ENCODE measurements at regions not wholly inside any gene's neighbourhood (a gene's known extent, or its start where the extent isn't known, plus 50 kb on each side); places are given as distances from the start of the nearest gene placed in this dataset.

DNA sequence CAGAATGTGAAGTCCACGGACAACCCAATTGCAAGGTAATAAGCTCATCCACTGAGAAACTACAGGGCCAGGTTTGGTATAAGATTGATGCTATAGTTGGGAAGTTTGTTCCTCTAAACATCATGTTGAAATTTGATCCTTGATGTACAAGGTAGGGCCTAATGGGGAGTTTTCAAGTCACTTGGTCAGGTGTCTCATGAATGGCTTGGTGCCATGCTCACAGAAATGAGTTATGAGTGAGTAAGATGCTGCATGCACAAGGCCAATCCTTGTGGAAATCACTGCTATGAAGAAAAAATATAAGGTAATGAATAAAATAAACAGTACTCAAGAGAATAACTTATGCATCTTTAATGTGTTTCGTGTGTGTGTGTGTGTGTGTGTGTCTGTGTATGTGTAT is 1891.2 kb downstream of the NCAM2 start:
- POLR2A ChIA-PET, result no interaction called here
- TF ChIP-seq CTCF (IDR thresholded peaks at IDR 0.05; ENCODE audit: control extremely low read depth, extremely low read depth, low read depth, missing control alignments), result no peak
- CTCF ChIA-PET, result no interaction called here
- DNase-seq (ENCODE audit: extremely low spot score), result no peak

GRCh38 chr21:22890656-22891055 is 1892.4 kb downstream of the NCAM2 start:
- no peak for TF ChIP-seq CTCF (IDR thresholded peaks at IDR 0.05; ENCODE audit: control extremely low read depth, extremely low read depth, low read depth, missing control alignments)
- DNase-seq (ENCODE audit: extremely low spot score), result no peak
- CTCF ChIA-PET, result no interaction called here
- POLR2A ChIA-PET, result no interaction called here

DNA sequence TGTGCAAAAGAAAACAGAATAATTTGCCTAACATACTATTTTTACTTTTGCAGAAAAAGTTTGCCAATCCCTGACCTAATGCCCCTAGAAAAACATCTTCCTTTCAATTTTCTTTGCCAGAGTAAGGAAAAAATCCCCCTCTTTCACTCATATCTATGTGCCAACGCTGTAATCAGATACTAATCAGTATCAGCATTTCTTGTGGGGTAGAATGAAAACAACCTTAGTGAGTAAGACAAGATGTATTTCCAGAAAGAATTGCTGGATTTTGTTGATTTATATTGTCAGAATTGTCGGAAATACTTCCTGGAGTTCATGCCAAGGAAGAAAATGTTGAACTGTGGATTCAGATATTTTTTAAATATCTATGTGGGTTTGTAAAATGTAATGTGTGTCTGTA is 1893.8 kb downstream of the NCAM2 start:
- no peak for DNase-seq (ENCODE audit: extremely low spot score)
- TF ChIP-seq CTCF (IDR thresholded peaks at IDR 0.05; ENCODE audit: control extremely low read depth, extremely low read depth, low read depth, missing control alignments), result no peak
- ChIA-PET CTCF (no interaction called here), POLR2A (no interaction called here)

GRCh38 chr21:22892740-22893139 is 1894.5 kb downstream of the NCAM2 start:
- ChIA-PET CTCF (no interaction called here), POLR2A (no interaction called here)
- TF ChIP-seq CTCF (IDR thresholded peaks at IDR 0.05; ENCODE audit: control extremely low read depth, extremely low read depth, low read depth, missing control alignments), result no peak
- DNase-seq (ENCODE audit: extremely low spot score), result no peak

DNA sequence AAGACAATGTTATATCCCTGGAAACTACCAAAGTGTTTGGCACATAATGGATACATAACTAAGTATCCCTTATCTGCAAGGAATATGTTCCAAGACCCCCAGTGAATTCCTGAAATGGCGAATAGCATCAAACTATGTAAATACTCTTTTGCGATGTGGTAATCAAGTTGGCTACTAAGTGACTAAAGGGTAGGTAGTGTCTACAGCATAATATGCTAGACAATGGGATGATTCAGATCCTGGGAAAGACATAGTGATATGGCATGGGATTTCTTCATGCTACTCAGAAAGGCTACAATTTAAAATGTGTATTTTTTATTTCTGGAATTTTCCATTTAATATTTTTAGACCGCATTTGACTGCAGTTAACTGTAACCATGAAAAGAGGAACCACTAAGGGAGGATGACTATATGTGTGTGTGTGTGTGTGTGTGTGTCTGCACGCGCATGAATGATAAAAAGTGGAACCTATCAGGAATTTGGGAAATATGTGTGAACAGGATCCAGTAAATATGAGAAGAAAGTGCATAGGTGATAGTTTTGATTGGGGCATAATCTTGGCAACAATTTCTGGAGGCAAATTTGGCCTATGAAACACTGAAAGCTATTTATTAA is 1899.9 kb downstream of the NCAM2 start:
- TF ChIP-seq CTCF (IDR thresholded peaks at IDR 0.05; ENCODE audit: control extremely low read depth, extremely low read depth, low read depth, missing control alignments), result no peak
- ChIA-PET POLR2A (no interaction called here), CTCF (no interaction called here)
- DNase-seq (ENCODE audit: extremely low spot score), result no peak

- ChIA-PET CTCF (interaction anchor here (1.0 kb wide), 1 partner anchor 16 kb away, joined by 3 read pairs; no protein-coding TSS in a partner anchor), POLR2A (no interaction called here)
- DNase-seq (ENCODE audit: extremely low spot score), result no peak
- TF ChIP-seq CTCF (IDR thresholded peaks at IDR 0.05; ENCODE audit: control extremely low read depth, extremely low read depth, low read depth, missing control alignments), result no peak
Observed at GRCh38 chr21:22900490-22900889, 1902.3 kb downstream of the NCAM2 start.

- ChIA-PET POLR2A (no interaction called here), CTCF (no interaction called here)
- no peak for TF ChIP-seq CTCF (IDR thresholded peaks at IDR 0.05; ENCODE audit: control extremely low read depth, extremely low read depth, low read depth, missing control alignments)
- no peak for DNase-seq (ENCODE audit: extremely low spot score)
Observed at GRCh38 chr21:22903851-22904250, 1905.6 kb downstream of the NCAM2 start.
